Activated CD4-positive, alpha-beta T cell treated with anti-CD3 and anti-CD28 coated beads for 48 hours (primary cell): ENCODE measurements at regions not wholly inside any gene's neighbourhood (a gene's known extent, or its start where the extent isn't known, plus 50 kb on each side); places are given as distances from the start of the nearest gene placed in this dataset.
A peak's percentile ranks its signal among the peaks of the same experiment; 100 is the strongest.

Experiments
- DNase-seq: peaks from one replicate; pipeline ENCODE4 v3.0.0-alpha.2; 2020

- no peak for DNase-seq
Measured at GRCh38 chr15:75136118-75136517, 65.6 kb upstream of the C15orf39 start.

GRCh38 chr15:75136758-75137157, 64.9 kb upstream of the C15orf39 start:
- no peak for DNase-seq

GRCh38 chr15:75138016-75138999, 63.4 kb upstream of the C15orf39 start:
- DNase-seq, result no peak

- no peak for DNase-seq
Measured at GRCh38 chr15:75140080-75140879, 61.4 kb upstream of the C15orf39 start.

- DNase-seq, result no peak
Measured at GRCh38 chr15:75142499-75142898, 59.2 kb upstream of the C15orf39 start.

GRCh38 chr15:75143738-75144334, 57.8 kb upstream of the C15orf39 start:
- no peak for DNase-seq

GRCh38 chr15:75145027-75145841, 56.4 kb upstream of the C15orf39 start:
- DNase-seq, result no peak

- no peak for DNase-seq
Measured at GRCh38 chr15:75148280-75148679, 53.4 kb upstream of the C15orf39 start.

GRCh38 chr15:75149867-75150709, 51.6 kb upstream of the C15orf39 start:
- peak; percentile 24 for DNase-seq

GRCh38 chr15:75151214-75152128, 50.2 kb upstream of the C15orf39 start:
- no peak for DNase-seq
